Ovary (tissue), 3 donors: ENCODE measurements at regions not wholly inside any gene's neighbourhood (a gene's known extent, or its start where the extent isn't known, plus 50 kb on each side); places are given as distances from the start of the nearest gene placed in this dataset.
"Not testable (repeated sequence)": the region's sequence is repeated elsewhere in the genome, so short reads cannot be mapped to it uniquely, and the experiment has no call there.

Source experiments
- EP300 ChIP-seq: sonication (generic); formaldehyde crosslinking; IDR thresholded peaks from one replicate; pipeline ENCODE4 v1.6.1; 2017; ENCODE audit warnings: antibody characterized with exemption
- TF ChIP-seq, protein P1 (sequence below), 3 donors: fragments of 450-650 bp in 2 of 3; fragments of 200-600 bp in 1 of 3; IDR thresholded peaks; one replicate each; pipeline versions ENCODE4 v1.5.1 to v1.8.0; 2016 to 2022; ENCODE audit warnings: antibody characterized with exemption in 3 of 3, mild to moderate bottlenecking in 1 of 3
- donor health status: DM: no; HTN: no; CAD: no.

DNA sequence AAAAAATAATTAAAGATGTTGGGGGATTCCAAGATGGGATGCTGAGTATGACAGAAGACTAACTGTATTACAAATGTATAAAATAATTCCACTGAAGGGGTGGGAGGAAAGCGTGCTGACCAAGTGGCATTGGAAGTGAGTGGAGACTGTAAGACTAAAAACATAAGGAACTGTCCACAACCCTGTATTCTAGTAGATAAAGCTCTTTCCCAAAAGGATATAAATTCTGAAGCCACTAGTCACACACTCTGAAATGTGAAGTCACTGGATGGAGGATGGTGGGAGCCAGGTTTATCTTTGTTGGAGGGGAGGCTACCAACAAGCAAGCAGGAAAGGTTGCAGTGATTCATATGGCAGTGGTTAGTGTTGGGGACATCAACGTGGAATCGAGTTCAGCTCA, 182.8 kb upstream of the PLGLB2 start:
- TF ChIP-seq, protein P1, sequence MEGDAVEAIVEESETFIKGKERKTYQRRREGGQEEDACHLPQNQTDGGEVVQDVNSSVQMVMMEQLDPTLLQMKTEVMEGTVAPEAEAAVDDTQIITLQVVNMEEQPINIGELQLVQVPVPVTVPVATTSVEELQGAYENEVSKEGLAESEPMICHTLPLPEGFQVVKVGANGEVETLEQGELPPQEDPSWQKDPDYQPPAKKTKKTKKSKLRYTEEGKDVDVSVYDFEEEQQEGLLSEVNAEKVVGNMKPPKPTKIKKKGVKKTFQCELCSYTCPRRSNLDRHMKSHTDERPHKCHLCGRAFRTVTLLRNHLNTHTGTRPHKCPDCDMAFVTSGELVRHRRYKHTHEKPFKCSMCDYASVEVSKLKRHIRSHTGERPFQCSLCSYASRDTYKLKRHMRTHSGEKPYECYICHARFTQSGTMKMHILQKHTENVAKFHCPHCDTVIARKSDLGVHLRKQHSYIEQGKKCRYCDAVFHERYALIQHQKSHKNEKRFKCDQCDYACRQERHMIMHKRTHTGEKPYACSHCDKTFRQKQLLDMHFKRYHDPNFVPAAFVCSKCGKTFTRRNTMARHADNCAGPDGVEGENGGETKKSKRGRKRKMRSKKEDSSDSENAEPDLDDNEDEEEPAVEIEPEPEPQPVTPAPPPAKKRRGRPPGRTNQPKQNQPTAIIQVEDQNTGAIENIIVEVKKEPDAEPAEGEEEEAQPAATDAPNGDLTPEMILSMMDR (IDR thresholded peaks at IDR 0.05) = not testable (repeated sequence)
- not testable (repeated sequence) for TF ChIP-seq EP300
